NCI-H1092 (cell line): ENCODE measurements at regions not wholly inside any gene's neighbourhood (a gene's known extent, or its start where the extent isn't known, plus 50 kb on each side); places are given as distances from the start of the nearest gene placed in this dataset.
"Not testable (repeated sequence)": the region's sequence is repeated elsewhere in the genome, so short reads cannot be mapped to it uniquely, and the experiment has no call there.

ENCODE experiments used
- DNase-seq: peaks from one replicate; lab custom pipeline; 2025; lab: John Stamatoyannopoulos, UW

DNA sequence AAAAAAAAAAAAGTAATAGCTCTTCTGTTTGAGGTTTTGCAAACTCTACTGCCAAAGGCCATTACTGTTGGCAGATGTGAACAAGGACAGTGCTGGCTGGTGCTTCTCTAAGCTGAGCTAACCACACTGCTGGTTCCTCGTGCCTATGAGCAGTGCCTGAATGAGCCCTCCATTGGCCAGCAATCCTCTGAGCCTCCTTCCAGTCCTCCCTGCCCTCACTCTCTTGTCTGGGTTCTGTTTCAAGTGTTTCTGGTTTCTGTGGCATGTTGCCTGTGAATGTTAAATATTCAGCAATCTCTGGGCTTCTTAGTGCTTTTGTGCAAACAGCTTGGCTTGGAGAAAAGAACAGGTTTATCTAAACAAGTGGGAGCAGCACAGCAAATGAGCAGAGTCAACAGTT is 161.3 kb upstream of the AUTS2 start:
- DNase-seq: no peak

DNA sequence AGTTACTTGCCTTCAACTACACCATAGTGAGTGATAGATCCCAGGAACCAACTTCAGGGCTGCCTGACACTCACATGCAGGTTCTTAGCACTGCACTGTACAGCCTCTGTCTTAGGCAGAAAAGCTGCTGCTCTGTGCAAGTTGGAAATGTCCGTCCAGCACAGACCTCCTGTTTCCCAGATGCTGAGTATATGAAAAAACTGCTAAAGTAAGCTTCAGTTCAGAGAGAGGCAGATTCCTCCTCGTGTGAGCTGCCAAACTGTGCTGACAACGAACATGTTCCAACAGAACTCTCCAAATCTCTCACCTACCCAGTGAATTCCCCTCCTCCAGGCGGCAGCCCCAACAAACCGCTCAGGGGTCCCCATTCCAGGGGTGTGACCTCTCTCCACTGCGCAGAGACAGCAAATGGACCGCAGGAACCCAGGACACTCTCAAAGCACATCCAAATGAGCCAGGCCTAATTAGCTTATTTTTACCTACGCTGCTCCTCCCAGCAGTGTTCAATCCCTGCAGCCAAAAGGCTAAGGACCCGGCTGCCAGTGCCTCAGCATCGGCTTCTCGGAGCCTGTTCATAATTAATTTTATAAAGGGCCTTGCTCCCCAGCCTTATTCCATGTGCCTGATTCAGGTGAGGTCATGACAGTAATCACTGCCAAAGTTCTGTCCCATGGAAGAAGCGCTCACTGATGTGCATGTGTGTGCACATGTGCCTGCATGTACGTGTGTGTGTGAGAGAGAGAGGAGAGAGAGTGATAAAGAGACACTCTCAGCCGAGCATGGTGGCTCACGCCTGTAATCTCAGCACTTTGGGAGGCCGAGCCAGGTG is 159.5 kb upstream of the AUTS2 start:
- DNase-seq: no peak

DNA sequence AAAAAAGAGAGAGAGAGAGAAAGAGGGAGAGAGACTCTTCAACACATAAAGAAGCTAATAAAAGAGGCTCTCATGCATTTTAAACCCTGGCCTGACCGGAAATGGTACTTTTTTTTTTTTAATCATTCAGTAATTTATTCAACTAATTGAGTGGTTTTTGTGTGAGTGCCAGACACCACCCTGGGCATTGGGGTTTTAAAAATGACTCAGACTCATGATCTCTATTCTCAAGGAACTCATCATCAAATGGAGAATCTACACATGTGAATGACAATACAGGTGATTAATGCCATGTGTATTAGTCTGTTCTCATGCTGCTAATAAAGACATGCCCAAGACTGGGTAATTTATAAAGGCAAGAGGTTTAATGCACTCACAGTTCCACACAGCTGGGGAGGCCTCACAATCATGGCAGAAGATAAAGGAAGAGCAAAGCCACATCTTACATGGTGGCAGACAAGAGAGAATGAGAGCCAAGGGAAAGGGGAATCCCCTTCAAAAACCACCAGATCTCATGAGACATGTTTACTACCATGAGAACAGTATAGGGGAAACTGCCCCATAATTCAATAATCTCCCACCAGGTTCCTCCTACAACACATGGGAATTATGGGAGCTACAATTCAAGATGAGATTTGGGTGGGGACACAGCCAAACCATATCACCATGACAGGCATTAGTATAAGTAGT is 158.5 kb upstream of the AUTS2 start:
- no peak for DNase-seq

DNA sequence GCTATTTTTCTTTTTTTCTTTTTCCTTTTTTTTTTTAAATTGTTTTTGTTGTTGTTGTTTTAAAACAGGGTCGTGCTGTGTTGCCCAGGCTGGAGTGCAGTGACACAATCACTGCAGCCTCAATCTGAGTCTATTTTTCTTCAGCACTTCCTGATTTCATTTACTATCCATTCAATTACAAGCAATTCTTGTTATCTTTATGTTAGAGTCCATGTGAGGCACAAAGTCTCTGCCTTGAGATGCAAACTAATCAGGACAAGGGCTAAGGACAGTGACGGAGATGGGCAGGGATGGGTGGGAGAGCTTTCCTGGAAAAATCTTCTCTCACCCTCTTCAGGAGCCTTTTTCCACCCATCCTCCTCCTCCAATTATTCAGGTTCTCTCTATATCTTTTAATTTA is 157.3 kb upstream of the AUTS2 start:
- DNase-seq: no peak

DNA sequence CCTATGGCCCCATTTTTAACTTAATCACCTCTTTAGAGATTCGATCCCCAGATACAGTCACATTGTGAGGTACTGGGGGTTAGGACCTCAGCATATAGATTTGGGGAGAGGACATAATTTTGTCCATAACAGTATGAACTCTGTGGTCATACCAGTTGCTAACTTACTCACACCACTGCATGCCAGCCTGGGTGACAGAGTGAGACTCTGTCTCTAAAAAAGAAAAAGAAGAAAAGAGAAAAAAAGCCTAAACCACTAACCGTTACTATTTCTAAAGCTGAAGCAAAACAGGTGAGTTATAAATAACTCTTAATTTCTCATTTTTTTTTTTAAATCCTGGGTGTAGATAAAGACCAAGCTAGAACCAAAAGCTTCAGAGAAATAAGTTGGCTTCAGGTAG is 155.1 kb upstream of the AUTS2 start:
- DNase-seq: no peak

DNA sequence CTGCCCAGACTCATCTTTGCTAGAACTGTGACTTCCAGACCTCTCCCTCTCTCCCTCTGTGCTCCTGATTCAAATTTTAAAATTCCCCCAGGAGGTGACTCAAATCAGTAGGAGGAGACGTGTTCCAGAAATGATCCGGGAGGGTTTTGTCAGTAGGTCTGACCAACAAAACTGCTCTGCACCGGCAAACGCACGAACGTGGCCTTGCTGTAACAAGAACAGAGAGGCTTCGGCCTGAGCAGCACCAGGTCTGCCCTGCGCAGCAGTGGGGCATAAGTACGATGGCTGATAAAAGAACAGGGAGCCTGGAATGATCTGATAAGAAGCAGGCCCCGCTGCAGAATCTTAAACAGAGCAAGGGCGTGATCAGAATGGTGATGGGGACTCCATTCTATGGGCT is 152.7 kb upstream of the AUTS2 start:
- DNase-seq: no peak

DNA sequence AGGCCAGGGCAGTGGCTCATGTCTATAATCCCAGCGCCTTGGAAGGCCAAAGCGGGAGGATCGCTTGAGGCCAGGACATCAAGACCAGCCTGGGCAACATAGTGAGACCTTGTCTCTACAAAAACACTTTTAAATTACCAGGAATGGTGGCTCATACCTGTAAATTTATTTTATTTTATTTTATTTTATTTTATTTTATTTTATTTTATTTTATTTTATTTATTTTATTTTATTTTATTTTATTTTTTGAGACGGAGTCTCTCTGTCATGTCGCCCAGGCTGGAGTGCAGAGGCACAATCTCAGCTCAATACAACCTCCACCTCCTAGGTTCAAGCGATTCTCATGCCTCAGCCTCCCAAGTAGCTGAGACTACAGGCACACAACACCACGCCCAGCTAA is 152.1 kb upstream of the AUTS2 start:
- not testable (repeated sequence) for DNase-seq

DNA sequence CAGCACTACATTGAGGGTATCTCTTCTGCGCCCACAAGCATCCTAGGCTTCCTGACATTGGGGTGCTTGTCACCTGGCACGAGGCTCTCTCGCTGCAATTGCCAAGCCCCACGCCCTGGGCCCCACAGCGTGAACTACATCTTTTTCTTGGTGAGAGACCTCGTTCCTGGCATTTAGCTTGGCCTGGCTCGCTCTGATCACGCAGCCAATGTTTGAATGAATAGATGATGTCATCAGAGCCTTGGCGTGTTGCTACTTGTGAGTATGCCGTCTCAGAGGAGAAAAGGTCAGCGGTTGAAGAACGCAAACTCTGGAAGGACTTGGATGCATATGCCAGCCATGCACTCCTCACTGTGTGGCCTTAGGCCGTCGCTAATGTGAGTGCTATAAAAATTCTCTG is 150.2 kb upstream of the AUTS2 start:
- DNase-seq: no peak

DNA sequence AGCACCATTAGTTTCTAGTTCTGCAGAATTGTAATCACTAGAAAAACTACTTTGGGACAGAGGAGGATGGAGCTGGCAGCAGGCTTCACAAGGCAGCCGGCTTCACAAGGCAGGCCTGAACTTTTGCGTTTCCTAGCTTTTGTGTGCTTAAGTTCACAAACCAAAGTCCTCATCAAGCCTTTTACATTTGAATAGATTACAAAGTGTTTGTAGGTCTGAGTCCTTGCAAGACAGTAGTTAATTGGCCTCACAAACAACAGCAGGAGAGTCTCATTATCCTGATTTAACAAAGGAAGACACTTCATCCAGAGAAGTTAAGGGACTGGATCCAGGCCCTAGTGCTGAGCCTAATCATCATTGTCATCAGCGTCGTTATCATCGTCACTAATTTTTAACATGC is 147.8 kb upstream of the AUTS2 start:
- DNase-seq: no peak

DNA sequence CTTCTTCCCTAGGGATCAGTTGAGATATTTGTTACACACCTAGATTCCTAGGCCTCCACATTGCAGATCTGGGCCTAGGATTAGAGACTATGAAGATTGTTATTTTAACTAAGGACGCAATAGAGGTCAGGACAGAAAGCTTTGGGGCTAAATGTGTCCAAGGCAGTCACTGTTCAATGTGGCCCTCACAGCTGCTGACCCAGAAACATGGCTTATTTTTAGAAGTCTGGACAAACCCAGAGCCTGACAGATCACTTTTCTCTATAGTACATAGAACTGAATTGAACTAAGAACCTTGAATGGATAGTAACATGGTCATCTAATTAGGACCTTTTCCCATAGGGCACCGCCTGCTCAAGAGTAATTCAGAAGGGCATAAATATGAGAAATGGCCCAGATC is 146.6 kb upstream of the AUTS2 start:
- DNase-seq: no peak

DNA sequence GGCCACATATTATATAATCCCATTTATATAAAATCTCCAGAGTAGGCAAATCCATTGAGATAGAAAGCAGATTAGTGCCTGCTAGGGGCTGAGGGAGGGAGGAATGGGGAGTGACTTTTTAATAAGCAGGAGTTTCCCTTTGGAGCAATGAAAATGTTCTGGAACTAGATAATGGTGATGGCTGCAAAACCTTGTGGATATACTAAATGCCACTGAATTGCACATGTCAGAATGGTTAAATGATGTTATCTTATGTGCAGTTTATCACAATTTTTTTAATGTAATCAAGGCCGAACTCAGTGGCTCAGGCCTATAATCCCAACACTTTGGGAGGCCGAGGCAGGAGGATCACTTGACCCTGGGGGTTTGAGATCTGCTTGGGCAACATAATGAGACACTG is 145.5 kb upstream of the AUTS2 start:
- no peak for DNase-seq

DNA sequence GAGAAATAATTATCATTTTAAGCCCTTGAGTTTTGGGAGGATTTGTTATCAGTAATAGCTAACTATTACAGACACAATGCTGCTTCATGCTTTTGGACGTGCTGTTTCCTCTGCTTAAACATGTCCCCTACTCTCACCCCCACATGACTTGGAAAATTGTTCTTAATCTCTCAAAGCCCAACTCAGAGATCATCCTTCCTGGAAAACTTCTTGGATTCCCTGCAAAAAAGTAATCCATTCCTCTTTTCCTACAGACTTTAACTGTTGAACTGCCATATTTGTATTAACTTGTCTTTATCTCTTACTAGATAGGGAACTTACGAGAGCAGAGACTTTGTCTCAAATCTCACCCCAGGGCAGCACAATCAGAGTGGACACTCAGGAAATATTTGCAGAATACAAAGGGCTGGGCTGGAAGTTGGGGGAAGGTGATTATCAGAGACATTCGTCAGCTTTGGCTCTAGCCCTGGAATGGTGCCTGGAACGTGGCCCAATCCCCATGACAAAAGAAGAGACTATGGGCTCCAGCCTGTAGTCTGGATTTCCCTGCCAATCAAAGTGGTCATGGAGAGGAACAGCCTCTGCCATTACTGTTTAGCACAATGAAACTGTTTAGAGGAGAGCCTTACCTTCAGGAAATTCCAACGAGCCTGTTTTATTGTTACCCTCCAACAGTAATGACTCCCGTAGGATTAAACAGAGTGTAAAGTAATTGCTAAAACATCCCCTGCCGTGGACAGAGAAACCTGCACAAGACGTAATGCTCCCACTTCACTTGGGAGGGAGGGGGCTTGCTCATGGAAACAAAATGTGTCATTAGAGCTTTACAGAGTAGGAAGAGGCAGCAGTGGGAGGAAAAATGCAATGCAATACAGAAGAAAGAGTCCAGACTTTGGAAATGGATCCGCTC is 140.4 kb upstream of the AUTS2 start:
- peak; percentile 33 for DNase-seq

DNA sequence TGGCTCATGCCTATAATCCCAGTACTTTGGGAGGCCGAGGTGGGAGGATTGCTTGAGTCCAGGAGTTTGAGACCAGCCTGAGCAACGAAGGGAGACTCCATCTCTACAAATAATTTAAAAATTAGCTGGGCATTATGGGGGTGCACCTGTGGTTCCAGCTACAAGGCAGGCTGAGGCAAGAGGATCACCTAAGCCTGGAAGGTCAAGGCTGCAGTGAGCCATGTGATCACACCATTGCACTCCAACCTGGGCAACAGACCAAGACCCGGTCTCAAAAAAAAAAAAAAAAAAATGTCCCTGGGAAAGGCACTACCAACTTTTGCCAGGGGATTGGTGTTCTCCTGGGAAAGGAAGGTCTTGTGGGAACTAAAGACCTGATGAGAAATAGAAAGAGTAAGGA is 134.2 kb upstream of the AUTS2 start:
- DNase-seq: no peak

DNA sequence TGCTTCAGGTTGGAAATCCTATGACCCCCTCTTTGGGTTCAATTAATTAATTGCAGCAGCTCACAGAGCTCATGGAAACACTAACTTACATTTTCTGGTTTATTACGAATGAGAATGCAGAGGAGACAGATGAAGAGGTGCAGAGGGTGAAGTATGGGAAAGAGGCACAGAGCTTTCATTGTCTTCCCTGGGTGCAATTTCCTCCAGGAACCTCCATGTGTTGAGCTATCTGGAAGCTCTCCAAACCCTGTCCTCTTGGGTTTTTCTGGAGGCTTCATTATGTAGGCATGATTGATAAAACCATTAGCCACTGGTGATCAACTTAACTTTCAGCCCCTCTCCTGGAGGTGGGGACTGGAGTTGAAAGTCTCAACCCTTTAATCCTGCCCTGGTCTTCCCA is 133.0 kb upstream of the AUTS2 start:
- no peak for DNase-seq

DNA sequence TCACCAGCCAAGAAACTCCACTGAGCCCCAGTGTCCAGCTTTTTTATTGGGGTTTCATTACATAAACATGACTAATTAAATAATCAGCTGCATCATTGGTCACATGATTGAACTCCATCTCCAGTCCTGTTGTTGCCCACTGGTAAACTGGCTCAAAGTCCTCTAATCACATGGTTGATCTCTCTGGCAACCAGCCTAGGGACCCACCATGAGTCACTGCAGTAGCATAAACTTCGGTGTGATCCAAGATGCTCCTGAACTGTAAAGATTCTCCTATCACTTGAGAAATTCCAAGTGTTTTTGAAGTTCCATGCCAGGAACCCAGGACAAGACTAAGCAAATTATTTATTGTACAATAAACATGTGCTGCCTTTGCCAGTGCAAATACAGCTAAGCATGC is 130.4 kb upstream of the AUTS2 start:
- DNase-seq: no peak

DNA sequence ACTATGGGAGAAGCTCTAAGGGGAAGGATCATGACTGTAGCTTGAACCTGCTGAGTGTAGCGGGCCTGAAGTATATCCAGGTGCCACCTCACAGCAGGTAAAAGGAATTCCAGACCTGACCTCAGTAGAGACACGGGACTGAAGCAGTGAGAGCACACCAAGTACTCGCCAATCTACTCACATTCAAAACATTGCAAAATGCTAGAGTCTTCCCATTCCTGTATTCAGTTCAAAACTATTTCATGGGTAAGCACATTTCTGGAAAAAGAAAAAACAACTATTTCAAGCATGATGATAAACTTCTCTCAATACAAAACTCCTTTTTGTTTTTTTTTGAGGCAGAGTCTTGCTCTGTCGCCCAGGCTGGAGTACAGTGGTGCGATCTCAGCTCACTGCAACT is 121.9 kb upstream of the AUTS2 start:
- DNase-seq: no peak

DNA sequence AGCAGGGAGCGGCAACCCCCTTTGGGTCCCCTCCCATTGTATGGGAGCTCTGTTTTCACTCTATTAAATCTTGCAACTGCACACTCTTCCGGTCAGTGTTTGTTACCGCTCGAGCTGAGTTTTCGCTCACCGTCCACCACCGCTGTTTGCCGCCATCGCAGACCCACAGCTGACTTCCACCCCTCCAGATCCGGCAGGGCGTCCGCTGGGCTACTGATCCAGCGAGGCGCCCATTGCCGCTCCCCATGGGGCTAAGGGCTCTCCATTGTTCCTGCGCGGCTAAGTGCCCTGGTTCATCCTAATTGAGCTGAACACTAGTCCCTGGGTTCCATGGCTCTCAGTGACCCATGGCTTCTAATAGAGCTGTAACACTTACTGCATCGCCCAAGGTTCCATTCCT is 115.6 kb upstream of the AUTS2 start:
- DNase-seq: no peak

DNA sequence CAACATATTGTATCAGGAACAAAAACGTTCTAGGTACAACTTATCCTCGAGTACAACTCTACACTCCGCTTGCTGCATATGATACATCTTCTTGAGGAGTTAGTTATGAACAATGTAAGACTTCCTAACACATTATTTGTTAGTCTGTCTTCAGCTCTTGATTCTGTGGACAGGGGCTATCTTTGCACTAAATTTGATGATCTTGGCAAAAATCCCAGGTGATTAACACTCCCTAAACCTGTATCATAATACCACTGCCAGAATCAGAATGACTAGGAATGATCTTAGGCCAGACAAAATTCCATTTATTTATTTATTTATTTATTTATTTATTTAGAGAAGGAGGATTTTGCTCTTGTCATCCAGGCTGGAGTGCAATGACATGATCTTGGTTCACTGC is 108.7 kb upstream of the AUTS2 start:
- no peak for DNase-seq

DNA sequence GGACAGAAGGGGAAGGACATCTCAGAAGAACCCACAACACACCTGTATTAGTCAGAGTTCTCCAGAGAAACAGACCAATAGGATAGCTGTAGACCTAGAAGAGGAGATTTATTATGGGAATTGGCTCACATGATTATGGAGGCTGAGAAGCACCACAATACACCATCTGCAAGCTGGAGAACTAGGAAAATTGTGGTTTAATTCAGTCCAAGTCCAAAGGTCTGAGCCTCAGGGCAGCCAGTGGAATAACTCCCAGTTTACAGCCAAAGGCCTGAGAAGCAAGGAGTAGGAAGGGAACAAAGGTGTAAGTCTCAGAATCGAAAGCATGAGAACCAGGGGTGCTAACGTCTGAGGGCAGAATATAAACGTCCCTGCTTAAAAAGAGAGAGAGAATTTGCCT is 99.6 kb upstream of the AUTS2 start:
- no peak for DNase-seq

DNA sequence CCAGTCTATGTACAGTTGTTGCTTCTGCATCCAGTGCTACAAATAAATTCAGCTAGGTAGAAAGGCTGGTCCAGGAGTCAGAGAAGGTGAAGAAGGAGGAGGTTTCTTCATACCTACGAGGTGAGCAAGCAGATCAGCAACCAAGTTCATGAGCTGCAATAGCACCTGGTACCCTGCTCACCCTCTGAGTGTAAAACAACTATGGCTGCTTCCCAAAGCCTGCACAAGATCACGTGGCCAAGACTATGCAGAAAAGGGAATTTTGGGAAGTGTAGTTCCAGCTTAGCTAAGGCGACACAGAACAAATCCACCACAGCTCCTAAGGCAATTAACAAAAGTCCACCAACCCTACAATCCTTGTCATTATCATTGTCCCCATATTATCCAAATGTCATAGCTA is 95.9 kb upstream of the AUTS2 start:
- no peak for DNase-seq

DNA sequence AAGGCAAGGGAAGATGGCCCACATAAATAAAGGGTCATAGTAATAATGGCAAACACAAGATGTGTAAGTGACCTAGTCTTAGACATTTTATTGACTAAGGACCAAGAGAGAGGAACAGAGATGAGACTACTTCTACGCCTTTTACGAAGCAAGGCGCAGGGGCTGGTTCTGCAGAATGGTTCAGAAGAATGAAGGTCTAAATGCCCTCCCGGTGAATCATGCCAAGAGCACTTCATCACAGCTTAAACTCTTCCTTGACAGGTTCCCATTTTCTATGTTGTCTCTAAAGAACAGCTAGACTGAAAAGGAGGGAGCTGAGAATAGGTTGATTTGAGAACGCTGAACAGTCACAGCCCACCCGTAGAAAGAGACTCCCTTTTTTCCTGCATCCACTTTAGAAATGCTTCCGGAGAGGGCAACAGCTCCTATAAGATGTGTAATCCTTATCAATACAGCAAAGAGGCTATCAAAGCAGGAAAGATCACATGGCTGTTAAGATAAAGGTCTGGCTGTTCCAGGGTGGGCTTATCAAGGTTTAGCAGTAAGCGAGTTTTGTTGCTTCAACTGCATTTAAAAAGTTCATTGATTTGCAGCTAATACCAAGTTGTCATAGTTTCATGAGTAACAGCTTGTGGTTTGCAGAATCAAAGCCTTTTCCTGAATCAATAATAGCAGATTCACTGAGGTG is 93.4 kb upstream of the AUTS2 start:
- DNase-seq: no peak

DNA sequence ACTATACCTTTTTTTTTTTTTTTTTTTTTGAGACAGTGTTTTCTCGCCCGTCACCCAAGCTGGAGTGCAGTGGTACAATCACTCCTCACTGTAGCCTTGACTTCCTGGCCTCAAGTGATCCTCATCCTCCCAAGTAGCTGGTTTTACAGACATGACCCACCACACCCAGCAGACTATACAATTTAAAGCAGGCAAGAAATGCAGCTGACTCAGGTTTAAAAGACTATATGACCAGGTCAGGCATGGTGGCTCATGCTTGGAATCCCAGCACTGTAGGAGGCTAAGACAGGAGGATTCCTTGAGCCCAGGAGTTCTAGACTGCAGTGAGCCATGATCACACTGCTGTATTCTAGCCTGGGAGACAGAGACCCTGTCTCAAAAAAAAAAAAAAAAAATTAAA is 89.5 kb upstream of the AUTS2 start:
- DNase-seq: no peak
